HCT116 (cell line): ENCODE measurements at regions not wholly inside any gene's neighbourhood (a gene's known extent, or its start where the extent isn't known, plus 50 kb on each side); places are given as distances from the start of the nearest gene placed in this dataset.

Experiments
- ATAC-seq: fragments of 200-7000 bp; cut with Tn5 transposase; 2 replicates; pipeline ENCODE4 v1.9.1; 2020; ENCODE audit warnings: mild to moderate bottlenecking, moderate library complexity
- BruUV-seq: library from RNA; stranded (reverse); fragments of 400-500 nt; replicated peaks from 2 replicates; lab custom pipeline; 2021; lab: Mats Ljungman, UMichigan
- CTCF ChIA-PET: fragments of 300-600 bp; sonication (Branson Sonifier 250); formaldehyde crosslinking; loops from one replicate; lab custom pipeline; 2021; ENCODE audit warnings: antibody characterized with exemption; lab: Charles Lee
- POLR2A ChIA-PET: fragments of 300-600, 350-600 bp; sonication (Branson Sonifier 250); formaldehyde crosslinking; loops from one replicate; lab custom pipeline; 2021; ENCODE audit warnings: antibody characterized with exemption; lab: Charles Lee
- RAD21 ChIA-PET, 2 experiments: fragments of 300-600 bp; sonication (Branson Sonifier 250); formaldehyde crosslinking; loops; one replicate each; lab custom pipeline; 2023; ENCODE audit warnings: low total read pairs in 2 of 2; ENCODE audit not compliant: uncharacterized antibody in 2 of 2, unreplicated experiment in 2 of 2, low non-redundant PET in 1 of 2; lab: Charles Lee
- DNase-seq: peaks from one replicate; pipeline ENCODE4 v3.0.0-alpha.2; 2010; ENCODE audit warnings: low read depth, low spot score
- H2AFZ ChIP-seq: fragments of 200-600 bp; shearing (Covaris generic), sonication (generic); 2 replicates; pipeline ENCODE4 v1.6.1; 2017; ENCODE audit warnings: low read depth, mixed run types, mixed read lengths, antibody characterized with exemption, low read length; ENCODE audit not compliant: poor library complexity, severe bottlenecking
- H3K27ac ChIP-seq: 2 replicates; pipeline ENCODE4 v1.5.1; 2012; ENCODE audit warnings: low read depth, low read length
- H3K27me3 ChIP-seq: fragments of 200-600 bp; sonication (generic); 2 replicates; pipeline ENCODE4 v1.6.1; 2016; ENCODE audit warnings: mixed run types, low read length, mixed read lengths; ENCODE audit not compliant: insufficient read depth
- H3K36me3 ChIP-seq, 2 experiments: fragments of 200-500 bp in 1 of 2; fragments of 200-600 bp in 1 of 2; sonication (Bioruptor generic) in 1 of 2; sonication (generic) in 1 of 2; 2 replicates each; pipeline versions ENCODE4 v1.5.1 to v1.6.1; 2014 to 2016; ENCODE audit warnings: low read length in 2 of 2, inconsistent platforms in 1 of 2, mixed read lengths in 1 of 2, mixed run types in 1 of 2; ENCODE audit not compliant: insufficient read depth in 2 of 2, control insufficient read depth in 1 of 2
- H3K4me1 ChIP-seq, 2 experiments: fragments of 200-600 bp in 1 of 2; sonication (generic) in 1 of 2; 2 replicates each; pipeline versions ENCODE4 v1.5.1 to v1.6.1; 2012 to 2017; ENCODE audit warnings: low read length in 2 of 2, inconsistent platforms in 1 of 2, mild to moderate bottlenecking in 1 of 2, mixed read lengths in 1 of 2, mixed run types in 1 of 2, moderate library complexity in 1 of 2; ENCODE audit not compliant: insufficient read depth in 2 of 2, control insufficient read depth in 1 of 2
- H3K4me2 ChIP-seq: fragments of 200-600 bp; sonication (generic); 2 replicates; pipeline ENCODE4 v1.6.1; 2017; ENCODE audit warnings: mixed run types, low read length, mixed read lengths
- H3K4me3 ChIP-seq, 2 experiments: fragments of 200-600 bp in 1 of 2; sonication (generic) in 1 of 2; replicated peaks in 1 of 2; 2 replicates each; pipeline ENCODE4 v1.5.1; 2011 to 2016; ENCODE audit warnings: low read length in 2 of 2, control low read depth in 1 of 2, low read depth in 1 of 2, mild to moderate bottlenecking in 1 of 2, mixed read lengths in 1 of 2, mixed run types in 1 of 2
- H3K79me2 ChIP-seq: fragments of 200-600 bp; sonication (generic); 2 replicates; pipeline ENCODE4 v1.6.1; 2017; ENCODE audit warnings: mild to moderate bottlenecking, mixed run types, low read length, moderate library complexity, mixed read lengths; ENCODE audit not compliant: insufficient read depth
- H3K9ac ChIP-seq: fragments of 200-600 bp; sonication (generic); 2 replicates; pipeline ENCODE4 v1.6.1; 2016; ENCODE audit warnings: low read length, mixed read lengths
- H3K9me2 ChIP-seq: fragments of 200-600 bp; sonication (generic), shearing (Covaris generic); 2 replicates; pipeline ENCODE4 v1.6.1; 2017; ENCODE audit warnings: mixed run types, mild to moderate bottlenecking, moderate library complexity; ENCODE audit not compliant: insufficient read depth
- H3K9me3 ChIP-seq, 2 experiments: fragments of 200-500 bp in 1 of 2; fragments of 200-600 bp in 1 of 2; sonication (Bioruptor generic) in 1 of 2; sonication (generic) in 1 of 2; 2 replicates each; pipeline ENCODE4 v1.6.1; 2014 to 2017; ENCODE audit warnings: low read length in 2 of 2, mixed read lengths in 2 of 2, inconsistent platforms in 1 of 2, low read depth in 1 of 2, mild to moderate bottlenecking in 1 of 2, mixed run types in 1 of 2, moderate library complexity in 1 of 2; ENCODE audit not compliant: control insufficient read depth in 1 of 2, insufficient read depth in 1 of 2
- H4K20me1 ChIP-seq: fragments of 200-600 bp; sonication (generic), shearing (Covaris generic); 2 replicates; pipeline ENCODE4 v1.6.1; 2017; ENCODE audit warnings: mixed run types, mild to moderate bottlenecking, moderate library complexity; ENCODE audit not compliant: insufficient read depth
- ATF3 ChIP-seq: IDR thresholded peaks from 2 replicates; pipeline ENCODE4 v1.6.1; 2012
- CEBPB ChIP-seq: IDR thresholded peaks from 2 replicates; pipeline ENCODE4 v1.6.1; 2012; ENCODE audit warnings: low read depth
- CTCF ChIP-seq, 3 experiments: fragments of 200-600 bp in 1 of 3; sonication (generic) in 1 of 3; IDR thresholded peaks in 2 of 3; conservative IDR thresholded peaks in 1 of 3; 2 replicates each; pipeline ENCODE4 v1.5.1; 2012 to 2017; ENCODE audit warnings: low read depth in 2 of 3, low read length in 2 of 3, antibody characterized with exemption in 1 of 3, borderline replicate concordance in 1 of 3, control low read depth in 1 of 3, mild to moderate bottlenecking in 1 of 3, mixed read lengths in 1 of 3, mixed run types in 1 of 3, moderate library complexity in 1 of 3; ENCODE audit not compliant: insufficient read depth in 1 of 3
- EGR1 ChIP-seq: IDR thresholded peaks from 2 replicates; pipeline ENCODE4 v1.6.1; 2012; ENCODE audit warnings: low read depth
- ELF1 ChIP-seq: IDR thresholded peaks from 2 replicates; pipeline ENCODE4 v1.6.1; 2012; ENCODE audit warnings: low read depth, borderline replicate concordance
- EZH2phosphoT487 ChIP-seq: fragments of 200-600 bp; IDR thresholded peaks from 2 replicates; pipeline ENCODE4 v1.6.1; 2018; ENCODE audit warnings: antibody characterized with exemption, borderline replicate concordance
- POLR2AphosphoS5 ChIP-seq: IDR thresholded peaks from 2 replicates; pipeline ENCODE4 v1.6.1; 2011; ENCODE audit warnings: mild to moderate bottlenecking, low read depth, low read length, moderate library complexity
- SIN3A ChIP-seq: IDR thresholded peaks from 2 replicates; pipeline ENCODE4 v1.6.1; 2012; ENCODE audit warnings: low read depth
- SP1 ChIP-seq: IDR thresholded peaks from 2 replicates; pipeline ENCODE4 v1.6.1; 2012; ENCODE audit warnings: low read depth
- SRF ChIP-seq: IDR thresholded peaks from 2 replicates; pipeline ENCODE4 v1.6.1; 2012; ENCODE audit warnings: low read depth
- ZFX ChIP-seq: fragments of 450-650 bp; IDR thresholded peaks from 2 replicates; pipeline ENCODE4 v1.6.1; 2017
- intact Hi-C: fragments of 100-400 bp; cut with micrococcal nuclease; formaldehyde crosslinking; loops from 2 replicates; pipeline ENCODE4 v1.10.0; 2022
- TF ChIP-seq, protein P1 (sequence below): IDR thresholded peaks from 2 replicates; pipeline ENCODE4 v1.6.1; 2012; ENCODE audit warnings: low read depth

DNA sequence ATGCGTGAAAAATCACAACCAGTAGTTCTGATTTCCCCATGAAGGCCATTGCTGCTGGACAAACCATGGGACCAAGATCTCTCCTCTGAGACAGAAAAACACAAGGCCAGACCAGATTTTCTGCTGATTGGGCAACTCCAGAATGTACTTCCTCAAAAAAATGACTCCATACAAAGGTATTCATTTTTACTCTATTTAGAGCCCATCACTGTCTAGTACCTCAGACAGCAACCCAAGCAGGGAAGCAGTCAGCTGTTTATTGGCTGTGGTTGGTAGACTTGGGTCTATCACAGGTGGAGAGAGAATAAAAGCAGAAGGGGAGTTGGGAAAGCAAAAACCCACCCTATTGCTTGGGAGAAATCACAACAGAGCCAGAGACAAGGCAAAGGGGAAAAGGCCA lies 219.9 kb downstream of the PIK3C3 start:
- BruUV-seq: no TSS peak
- Histone ChIP-seq H3K27me3 (no peaks in the 10 kb centered on the region), H3K9ac (no peak overlapping the region), H3K79me2 (no peaks in the 10 kb centered on the region), H3K9me2 (no peaks in the 10 kb centered on the region), H2AFZ (no peak overlapping the region), H4K20me1 (no peaks in the 10 kb centered on the region)
- no peak for ATAC-seq
- RAD21 ChIA-PET: no interaction called here
- intact Hi-C loops: no loop called here
- TF ChIP-seq POLR2AphosphoS5: no peak
- TF ChIP-seq, protein P1, sequence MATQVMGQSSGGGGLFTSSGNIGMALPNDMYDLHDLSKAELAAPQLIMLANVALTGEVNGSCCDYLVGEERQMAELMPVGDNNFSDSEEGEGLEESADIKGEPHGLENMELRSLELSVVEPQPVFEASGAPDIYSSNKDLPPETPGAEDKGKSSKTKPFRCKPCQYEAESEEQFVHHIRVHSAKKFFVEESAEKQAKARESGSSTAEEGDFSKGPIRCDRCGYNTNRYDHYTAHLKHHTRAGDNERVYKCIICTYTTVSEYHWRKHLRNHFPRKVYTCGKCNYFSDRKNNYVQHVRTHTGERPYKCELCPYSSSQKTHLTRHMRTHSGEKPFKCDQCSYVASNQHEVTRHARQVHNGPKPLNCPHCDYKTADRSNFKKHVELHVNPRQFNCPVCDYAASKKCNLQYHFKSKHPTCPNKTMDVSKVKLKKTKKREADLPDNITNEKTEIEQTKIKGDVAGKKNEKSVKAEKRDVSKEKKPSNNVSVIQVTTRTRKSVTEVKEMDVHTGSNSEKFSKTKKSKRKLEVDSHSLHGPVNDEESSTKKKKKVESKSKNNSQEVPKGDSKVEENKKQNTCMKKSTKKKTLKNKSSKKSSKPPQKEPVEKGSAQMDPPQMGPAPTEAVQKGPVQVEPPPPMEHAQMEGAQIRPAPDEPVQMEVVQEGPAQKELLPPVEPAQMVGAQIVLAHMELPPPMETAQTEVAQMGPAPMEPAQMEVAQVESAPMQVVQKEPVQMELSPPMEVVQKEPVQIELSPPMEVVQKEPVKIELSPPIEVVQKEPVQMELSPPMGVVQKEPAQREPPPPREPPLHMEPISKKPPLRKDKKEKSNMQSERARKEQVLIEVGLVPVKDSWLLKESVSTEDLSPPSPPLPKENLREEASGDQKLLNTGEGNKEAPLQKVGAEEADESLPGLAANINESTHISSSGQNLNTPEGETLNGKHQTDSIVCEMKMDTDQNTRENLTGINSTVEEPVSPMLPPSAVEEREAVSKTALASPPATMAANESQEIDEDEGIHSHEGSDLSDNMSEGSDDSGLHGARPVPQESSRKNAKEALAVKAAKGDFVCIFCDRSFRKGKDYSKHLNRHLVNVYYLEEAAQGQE: peak; percentile 29; the same call in 1 of the 2 replicates
- TF ChIP-seq, all 23 proteins: peak for 1
- no peak for DNase-seq
- POLR2A ChIA-PET: no interaction called here
- CTCF ChIA-PET: no interaction called here
- no peaks in the 10 kb centered on the region for H3K4me1 ChIP-seq
- H3K9me3 ChIP-seq: no peaks in the 10 kb centered on the region
- H3K27ac ChIP-seq: no peak overlapping the region
- no peak overlapping the region for H3K4me3 ChIP-seq
- no peak overlapping the region for H3K4me2 ChIP-seq
- H3K36me3 ChIP-seq: no peaks in the 10 kb centered on the region

DNA sequence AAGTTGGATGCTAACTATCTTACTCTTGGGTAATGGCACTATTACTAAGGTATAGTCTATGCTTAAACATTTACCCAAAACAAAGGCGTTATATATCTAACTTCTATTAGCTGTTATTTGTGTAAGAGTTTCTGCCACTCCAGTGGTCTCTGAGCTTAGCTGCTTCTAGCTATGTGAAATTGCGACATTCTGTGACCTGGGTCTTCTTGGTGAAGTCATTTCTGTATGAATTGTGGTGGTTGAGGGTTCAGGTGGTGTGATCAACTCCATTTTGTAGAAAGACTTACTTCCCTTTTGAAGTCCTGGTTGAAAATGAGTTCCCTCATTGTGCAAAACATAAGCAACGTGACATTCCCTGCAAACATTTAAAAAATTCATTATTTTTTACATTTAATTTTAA lies 221.6 kb downstream of the PIK3C3 start:
- DNase-seq: no peak
- Histone ChIP-seq H3K27ac (no peak overlapping the region), H3K4me1 (no peaks in the 10 kb centered on the region), H2AFZ (no peak overlapping the region), H4K20me1 (no peaks in the 10 kb centered on the region), H3K4me2 (no peak overlapping the region), H3K9me2 (no peaks in the 10 kb centered on the region), H3K27me3 (no peaks in the 10 kb centered on the region), H3K9ac (no peak overlapping the region), H3K4me3 (no peak overlapping the region), H3K36me3 (no peaks in the 10 kb centered on the region), H3K79me2 (no peaks in the 10 kb centered on the region), H3K9me3 (0 out of 4 replicates have a peak, but pooled peaks cover 0 to 3% of the 10 kb centered on the region in 2 experiments)
- ChIA-PET CTCF (no interaction called here), RAD21 (no interaction called here), POLR2A (no interaction called here)
- no TSS peak for BruUV-seq
- no peak for ATAC-seq
- intact Hi-C loops: no loop called here
- no peak for TF ChIP-seq EZH2phosphoT487
- TF ChIP-seq CTCF (IDR thresholded peaks at IDR 0.05 in 2 of 3, conservative IDR thresholded peaks at IDR 0.05 in 1 of 3; ENCODE audit: borderline replicate concordance in 1 of 3, insufficient read depth in 1 of 3, low read depth in 2 of 3, low read length in 2 of 3): no peak
- no peak for TF ChIP-seq SRF
- no peak for TF ChIP-seq SIN3A
- TF ChIP-seq CEBPB: no peak
- no peak for TF ChIP-seq SP1
- TF ChIP-seq, protein P1: no peak
- no peak for TF ChIP-seq ZFX
- no peak for TF ChIP-seq EGR1
- no peak for TF ChIP-seq ATF3
- no peak for TF ChIP-seq ELF1
